HG03060 (cell line): ENCODE measurements at regions not wholly inside any gene's neighbourhood (a gene's known extent, or its start where the extent isn't known, plus 50 kb on each side); places are given as distances from the start of the nearest gene placed in this dataset.
"Not testable (repeated sequence)": the region's sequence is repeated elsewhere in the genome, so short reads cannot be mapped to it uniquely, and the experiment has no call there.

ENCODE experiments used
- ATAC-seq: cut with Tn5 transposase; IDR thresholded peaks from one replicate; pipeline ENCODE4 v1.9.1; 2021; ENCODE audit warnings: low read depth, moderate number of reproducible peaks; ENCODE audit not compliant: unreplicated experiment

- not testable (repeated sequence) for ATAC-seq
Observed at GRCh38 chr16:31581065-31581464, 53.4 kb downstream of the AHSP start.

DNA sequence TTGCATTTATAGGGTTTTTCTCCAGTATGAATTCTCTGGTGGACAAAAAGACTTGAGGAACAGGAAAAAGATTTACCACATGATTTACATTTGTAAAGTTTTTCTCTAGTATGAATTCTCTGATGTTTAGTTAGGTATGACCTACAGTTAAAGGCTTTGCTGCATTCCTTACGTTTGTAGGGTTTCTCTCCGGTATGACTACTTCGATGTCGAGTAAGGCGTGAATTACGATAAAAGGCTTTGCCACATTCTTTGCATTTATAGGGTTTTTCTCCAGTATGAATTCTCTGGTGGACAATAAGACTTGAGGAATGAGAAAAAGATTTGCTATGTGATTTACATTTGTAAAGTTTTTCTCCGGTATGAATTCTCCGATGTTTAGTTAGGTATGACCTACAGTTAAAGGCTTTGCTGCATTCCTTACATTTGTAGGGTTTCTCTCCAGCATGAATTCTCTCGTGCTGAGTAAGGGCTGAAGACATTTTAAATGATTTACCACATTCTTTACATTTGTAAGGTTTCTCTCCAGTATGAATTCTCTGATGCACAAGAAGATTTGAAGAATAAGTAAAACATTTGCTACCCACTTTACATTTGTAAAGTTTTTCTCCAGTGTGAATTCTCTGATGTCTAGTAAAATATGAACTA lies 74.2 kb downstream of the AHSP start:
- not testable (repeated sequence) for ATAC-seq

DNA sequence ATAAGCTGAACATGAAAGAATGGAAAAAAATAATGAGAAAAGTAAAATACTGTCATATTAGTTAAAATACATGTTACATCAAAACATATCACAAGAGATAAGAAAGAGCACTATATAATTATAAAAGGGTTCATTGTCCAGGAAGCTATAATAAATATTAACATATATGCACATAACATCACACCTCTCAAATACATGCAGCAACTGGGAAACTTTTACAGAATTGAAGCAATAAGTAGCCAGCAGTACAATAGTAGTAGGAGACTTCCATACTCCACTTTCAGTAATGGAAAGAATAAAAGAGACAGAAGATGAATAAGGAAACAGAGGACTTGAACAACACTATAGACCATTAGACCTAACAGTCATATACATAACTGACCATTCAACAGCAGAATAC lies 90.4 kb downstream of the AHSP start:
- ATAC-seq = no peak

DNA sequence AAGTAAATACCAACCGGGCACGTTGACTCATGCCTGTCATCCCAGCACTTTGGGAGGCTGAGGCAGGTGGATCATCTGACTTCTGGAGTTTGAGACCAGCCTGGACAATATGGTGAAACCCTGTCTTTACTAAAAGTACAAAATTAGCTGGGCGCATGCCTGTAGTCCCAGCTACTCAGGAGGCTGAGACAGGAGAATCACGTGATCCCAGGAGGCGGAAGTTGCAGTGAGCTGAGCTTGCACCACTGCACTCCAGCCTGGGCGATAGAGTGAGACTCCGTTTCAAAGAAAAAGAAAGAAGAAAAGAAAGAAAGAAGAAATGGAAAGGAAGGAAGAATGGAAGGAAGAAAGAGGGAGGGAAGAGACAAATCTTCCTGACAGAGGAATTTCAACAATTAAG lies 108.7 kb downstream of the AHSP start:
- no peak for ATAC-seq

GRCh38 chr16:31641279-31641678 lies 113.6 kb downstream of the AHSP start:
- ATAC-seq = no peak

DNA sequence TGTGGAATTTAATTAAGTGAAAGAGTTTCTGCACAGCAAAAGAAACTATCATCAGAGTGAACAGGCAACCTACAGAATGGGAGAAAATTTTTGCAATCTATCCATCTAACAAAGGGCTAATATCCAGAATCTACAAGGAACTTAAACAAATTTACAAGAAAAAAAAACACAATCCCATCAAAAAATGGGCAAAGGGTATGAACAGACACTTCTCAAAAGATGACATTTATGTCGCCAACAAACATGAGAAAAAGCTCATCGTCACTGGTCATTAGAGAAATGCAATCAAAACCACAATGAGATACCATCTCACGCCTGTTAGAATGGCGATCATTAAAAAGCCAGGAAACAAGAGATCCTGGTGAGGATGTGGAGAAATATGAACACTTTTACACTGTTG lies 128.0 kb downstream of the AHSP start:
- ATAC-seq = not testable (repeated sequence)

DNA sequence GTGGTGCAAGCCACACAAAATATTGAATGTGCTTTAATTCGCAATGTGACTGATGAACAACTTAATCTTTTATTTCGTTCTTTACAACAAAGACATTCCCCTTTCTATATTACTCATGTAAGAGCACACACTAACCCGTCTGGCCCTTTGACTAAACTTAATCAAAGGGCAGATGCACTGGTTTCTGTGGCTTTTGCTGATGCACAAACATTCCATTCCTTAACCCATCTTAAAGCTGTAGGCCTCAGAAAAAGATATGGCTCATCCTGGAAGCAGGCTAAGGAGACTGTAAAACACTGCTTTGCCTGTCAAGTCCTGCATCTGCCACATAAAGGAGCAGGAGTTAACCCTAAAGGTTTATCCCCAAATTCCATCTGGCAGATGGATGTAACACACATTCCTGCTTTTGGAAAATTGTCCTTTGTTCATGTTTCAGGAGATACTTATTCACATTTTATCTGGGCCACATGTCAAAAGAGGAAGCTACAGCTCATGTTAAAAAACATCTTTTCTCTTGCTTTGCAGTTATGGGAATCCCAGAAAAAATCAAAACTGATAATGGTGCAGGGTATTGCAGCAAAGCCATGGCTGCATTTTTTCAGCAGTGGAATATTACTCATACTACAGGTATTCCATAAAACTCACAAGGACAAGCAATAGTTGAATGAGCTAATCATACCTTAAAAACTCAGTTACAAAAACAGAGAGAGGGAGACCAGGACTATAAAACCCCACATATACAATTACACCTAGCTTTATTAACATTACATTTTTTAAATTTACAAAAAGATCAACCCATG lies 137.2 kb downstream of the AHSP start:
- ATAC-seq = no peak

DNA sequence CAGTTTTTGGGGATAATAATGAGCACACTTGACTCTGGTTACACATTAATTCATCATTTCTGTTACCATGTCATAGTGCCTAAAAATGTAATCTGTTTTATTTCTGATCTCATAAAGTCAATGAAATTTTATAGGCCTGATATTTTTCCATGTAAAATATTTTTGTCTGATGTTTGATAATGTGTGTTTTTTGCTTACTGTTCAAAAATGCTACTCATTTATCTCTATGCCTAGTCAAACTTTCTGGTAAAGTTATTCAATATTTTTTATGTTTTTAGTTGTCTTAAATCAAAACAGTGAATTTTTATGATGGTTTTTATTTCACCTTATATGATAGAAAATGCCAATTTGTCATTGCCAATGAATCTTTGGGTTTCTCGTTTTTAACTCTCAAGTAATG lies 147.0 kb downstream of the AHSP start:
- no peak for ATAC-seq

DNA sequence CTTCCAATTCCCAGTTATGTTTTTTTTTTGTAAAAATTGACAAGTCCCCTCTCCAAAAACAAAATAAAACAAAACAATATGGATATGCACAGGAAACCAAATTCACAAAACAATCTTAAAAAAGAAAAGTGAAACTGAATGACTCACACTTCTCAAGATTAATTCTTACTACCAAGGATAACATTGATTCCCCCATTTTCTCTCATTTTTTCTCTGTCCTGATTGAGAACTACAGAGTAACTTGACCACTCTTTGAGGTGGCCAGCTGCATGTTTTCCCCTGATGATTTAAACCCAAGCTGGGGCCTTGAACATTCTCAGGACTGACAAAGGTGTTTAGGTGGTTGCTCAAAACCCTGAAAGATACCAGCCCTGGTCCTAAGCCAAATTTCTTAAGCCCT lies 149.0 kb downstream of the AHSP start:
- no peak for ATAC-seq

GRCh38 chr16:31678649-31679325 lies 151.1 kb downstream of the AHSP start:
- no peak for ATAC-seq

- not testable (repeated sequence) for ATAC-seq
Observed at GRCh38 chr16:31689331-31689730, 161.6 kb downstream of the AHSP start.

DNA sequence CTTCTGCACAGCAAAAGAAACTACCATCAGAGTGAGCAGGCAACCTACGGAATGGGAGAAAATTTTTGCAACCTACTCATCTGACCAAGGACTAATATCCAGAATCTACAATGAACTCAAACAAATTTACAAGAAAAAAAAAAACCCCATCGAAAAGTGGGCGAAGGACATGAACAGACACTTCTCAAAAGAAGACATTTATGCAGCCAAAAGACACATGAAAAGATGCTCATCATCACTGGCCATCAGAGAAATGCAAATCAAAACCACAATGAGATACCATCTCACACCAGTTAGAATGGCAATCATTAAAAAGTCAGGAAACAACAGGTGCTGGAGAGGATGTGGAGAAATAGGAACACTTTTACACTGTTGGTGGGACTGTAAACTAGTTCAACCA lies 164.6 kb downstream of the AHSP start:
- ATAC-seq = not testable (repeated sequence)

DNA sequence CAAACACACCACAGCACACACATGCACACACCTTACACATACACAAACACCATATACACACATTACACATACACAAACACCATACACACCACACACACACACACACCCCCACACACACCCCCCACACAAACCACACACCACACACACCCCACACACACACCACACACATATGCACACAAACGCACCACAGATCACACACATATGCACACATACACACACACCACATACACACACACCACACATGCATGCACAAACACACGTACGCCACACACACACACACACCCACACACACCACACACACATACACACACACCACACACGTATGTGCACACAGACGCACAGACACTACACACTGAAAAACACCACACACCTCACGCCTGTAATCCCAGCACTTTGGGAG lies 166.0 kb downstream of the AHSP start:
- ATAC-seq = no peak

GRCh38 chr16:31694461-31694860 lies 166.8 kb downstream of the AHSP start:
- no peak for ATAC-seq

GRCh38 chr16:31695667-31696066 lies 168.0 kb downstream of the AHSP start:
- no peak for ATAC-seq

- ATAC-seq = no peak
Observed at GRCh38 chr16:31696968-31697743, 169.5 kb downstream of the AHSP start.

- ATAC-seq = no peak
Observed at GRCh38 chr16:31697744-31698125, 170.0 kb downstream of the AHSP start.

GRCh38 chr16:31698901-31699300 lies 171.2 kb downstream of the AHSP start:
- no peak for ATAC-seq

DNA sequence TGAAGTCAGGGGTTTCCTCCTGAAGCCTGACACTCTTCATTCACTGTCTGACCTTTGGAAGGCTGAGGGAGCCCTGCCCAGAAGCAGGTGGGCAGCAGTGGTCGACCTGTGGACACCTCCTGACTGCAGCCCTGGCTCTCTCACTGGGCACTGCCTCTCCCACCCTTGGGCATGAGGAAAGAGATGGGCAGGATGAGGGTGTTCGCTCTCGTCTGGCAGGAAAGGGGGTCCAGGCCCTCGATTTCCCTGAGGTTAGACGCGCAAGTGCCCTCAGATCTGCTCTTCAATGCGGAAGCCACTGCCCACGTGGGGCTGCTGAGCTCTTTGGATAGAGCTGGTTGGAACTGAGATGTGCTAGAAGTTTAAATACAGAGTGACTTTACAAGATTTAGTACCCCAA lies 171.9 kb downstream of the AHSP start:
- no peak for ATAC-seq

GRCh38 chr16:31700200-31700529 lies 172.5 kb downstream of the AHSP start:
- peak; percentile 68 for ATAC-seq
